PC-3 (cell line): ENCODE measurements at regions not wholly inside any gene's neighbourhood (a gene's known extent, or its start where the extent isn't known, plus 50 kb on each side); places are given as distances from the start of the nearest gene placed in this dataset.
"Not testable (repeated sequence)": the region's sequence is repeated elsewhere in the genome, so short reads cannot be mapped to it uniquely, and the experiment has no call there.

Experiments used
- ATAC-seq: fragments of 200-7000 bp; cut with Tn5 transposase; 2 replicates; pipeline ENCODE4 v1.9.1; 2020; ENCODE audit warnings: mild to moderate bottlenecking, moderate library complexity
- BruUV-seq: library from RNA; stranded (reverse); fragments of 400-500 nt; replicated peaks from 2 replicates; lab custom pipeline; 2021; lab: Mats Ljungman, UMichigan
- CTCF ChIA-PET: fragments of 300-600 bp; sonication (Branson Sonifier 250); formaldehyde crosslinking; loops from one replicate; lab custom pipeline; 2022; ENCODE audit warnings: antibody characterized with exemption; lab: Charles Lee
- POLR2A ChIA-PET: fragments of 300-600 bp; sonication (Branson Sonifier 250); formaldehyde crosslinking; loops from one replicate; lab custom pipeline; 2022; ENCODE audit warnings: antibody characterized with exemption; ENCODE audit not compliant: unreplicated experiment; lab: Charles Lee
- DNase-seq: peaks from one replicate; pipeline ENCODE4 v3.0.0-alpha.2; 2015
- H2AFZ ChIP-seq: fragments of 300-600 bp; sonication (generic); 2 replicates; pipeline ENCODE4 v1.6.0; 2016; ENCODE audit warnings: antibody characterized with exemption, low read length
- H3F3A ChIP-seq: fragments of 300-600 bp; sonication (generic); one replicate; pipeline ENCODE4 v1.6.0; 2017; ENCODE audit warnings: antibody characterized with exemption, low read length, control low read depth, mild to moderate bottlenecking; ENCODE audit not compliant: unreplicated experiment
- H3K27ac ChIP-seq: fragments of 300-600 bp; sonication (generic); 2 replicates; pipeline ENCODE4 v1.5.1; 2016; ENCODE audit warnings: mild to moderate bottlenecking, low read length
- H3K27me3 ChIP-seq: fragments of 300-600 bp; sonication (generic); 2 replicates; pipeline ENCODE4 v1.6.1; 2016; ENCODE audit warnings: low read length, mixed read lengths
- H3K36me3 ChIP-seq: fragments of 300-600 bp; sonication (generic); 2 replicates; pipeline ENCODE4 v1.6.1; 2016; ENCODE audit warnings: low read depth, mixed run types, low read length, mixed read lengths
- H3K4me1 ChIP-seq: fragments of 300-600 bp; sonication (generic); 2 replicates; pipeline ENCODE4 v1.5.1; 2016; ENCODE audit warnings: low read length; ENCODE audit not compliant: insufficient read depth
- H3K4me2 ChIP-seq: fragments of 300-600 bp; sonication (generic); 2 replicates; pipeline ENCODE4 v1.6.0; 2016; ENCODE audit warnings: low read length
- H3K4me3 ChIP-seq: fragments of 300-600 bp; sonication (generic); 2 replicates; pipeline ENCODE4 v1.5.1; 2016; ENCODE audit warnings: mild to moderate bottlenecking, low read length, mixed read lengths
- H3K79me2 ChIP-seq: fragments of 300-600 bp; sonication (generic); 2 replicates; pipeline ENCODE4 v1.6.1; 2017; ENCODE audit warnings: low read length, mixed read lengths
- H3K9ac ChIP-seq: fragments of 300-600 bp; sonication (generic); 2 replicates; pipeline ENCODE4 v1.6.0; 2016; ENCODE audit warnings: mild to moderate bottlenecking, low read length
- H3K9me2 ChIP-seq: fragments of 300-600 bp; sonication (generic); replicated peaks from 2 replicates; pipeline ENCODE4 v1.6.1; 2016; ENCODE audit warnings: mixed run types, low read length, mixed read lengths
- H3K9me3 ChIP-seq: fragments of 300-600 bp; sonication (generic); 2 replicates; pipeline ENCODE4 v1.6.1; 2016; ENCODE audit warnings: low read length, mixed read lengths
- H4K20me1 ChIP-seq: fragments of 300-600 bp; sonication (generic); 2 replicates; pipeline ENCODE4 v1.6.1; 2016; ENCODE audit warnings: low read length, mixed read lengths
- EZH2 ChIP-seq: fragments of 300-600 bp; sonication (generic); IDR thresholded peaks from one replicate; pipeline ENCODE4 v1.6.1; 2017; ENCODE audit warnings: antibody characterized with exemption, mild to moderate bottlenecking, low read length; ENCODE audit not compliant: unreplicated experiment
- EZH2phosphoT487 ChIP-seq: fragments of 300-600 bp; sonication (generic); IDR thresholded peaks from 2 replicates; pipeline ENCODE4 v1.6.1; 2018; ENCODE audit warnings: mild to moderate bottlenecking, antibody characterized with exemption, low read length, borderline replicate concordance
- intact Hi-C: fragments of 100-400 bp; cut with micrococcal nuclease; formaldehyde crosslinking; loops from 2 replicates; pipeline ENCODE4 v1.9.0; 2023
- TF ChIP-seq, protein P1 (sequence below): fragments of 300-600 bp; sonication (generic); conservative IDR thresholded peaks from 2 replicates; pipeline ENCODE4 v1.5.1; 2017; ENCODE audit warnings: antibody characterized with exemption, low read depth, mild to moderate bottlenecking, low read length

DNA sequence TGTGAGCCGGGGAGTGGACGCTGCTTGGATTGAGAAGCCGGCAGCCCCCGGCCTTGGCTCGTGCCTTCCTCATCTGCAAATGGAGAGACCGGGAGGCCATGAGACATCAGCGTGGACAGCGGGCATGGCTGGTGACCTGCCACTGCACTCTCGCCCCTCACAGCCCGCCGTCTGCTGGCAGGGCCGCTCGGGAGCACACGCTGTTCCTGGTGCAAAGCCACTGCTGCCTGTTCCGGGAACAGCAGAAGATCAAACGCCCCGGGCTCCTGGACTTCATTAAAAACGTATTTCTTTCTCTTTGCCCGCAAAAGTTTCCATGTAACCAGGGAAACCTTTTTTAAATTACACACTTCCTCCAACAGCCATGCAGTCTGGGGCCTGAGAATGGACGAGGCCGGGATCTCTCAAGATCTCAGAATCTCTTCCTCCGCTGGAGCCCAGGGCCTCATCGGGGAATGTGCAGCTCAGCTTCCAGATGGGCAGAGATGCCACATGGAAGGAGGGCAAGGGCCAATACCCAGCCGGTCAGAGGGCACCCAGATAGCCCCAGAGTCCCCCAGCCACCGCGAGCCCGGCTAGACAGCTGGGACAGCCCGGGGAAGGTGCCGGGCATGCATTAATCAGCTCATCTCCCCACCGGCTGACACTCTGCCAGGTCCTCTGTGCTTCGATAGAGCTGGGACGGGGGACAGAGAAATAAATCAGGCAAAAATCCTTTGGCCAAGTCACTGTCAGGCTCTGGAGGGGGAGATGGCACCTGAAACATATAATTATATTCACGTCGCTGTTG is 62.8 kb upstream of the PRR5 start:
- H3K4me3 ChIP-seq: no peak overlapping the region
- CTCF ChIA-PET: no interaction called here
- intact Hi-C loops: no loop called here
- H3K27ac ChIP-seq: no peak overlapping the region
- H3K4me2 ChIP-seq: no peak overlapping the region
- H3K27me3 ChIP-seq: no peaks in the 10 kb centered on the region
- H3K4me1 ChIP-seq: no peaks in the 10 kb centered on the region
- no peaks in the 10 kb centered on the region for H3K9me3 ChIP-seq
- TF ChIP-seq EZH2phosphoT487 (no peak), EZH2 (no peak)
- TF ChIP-seq, protein P1, sequence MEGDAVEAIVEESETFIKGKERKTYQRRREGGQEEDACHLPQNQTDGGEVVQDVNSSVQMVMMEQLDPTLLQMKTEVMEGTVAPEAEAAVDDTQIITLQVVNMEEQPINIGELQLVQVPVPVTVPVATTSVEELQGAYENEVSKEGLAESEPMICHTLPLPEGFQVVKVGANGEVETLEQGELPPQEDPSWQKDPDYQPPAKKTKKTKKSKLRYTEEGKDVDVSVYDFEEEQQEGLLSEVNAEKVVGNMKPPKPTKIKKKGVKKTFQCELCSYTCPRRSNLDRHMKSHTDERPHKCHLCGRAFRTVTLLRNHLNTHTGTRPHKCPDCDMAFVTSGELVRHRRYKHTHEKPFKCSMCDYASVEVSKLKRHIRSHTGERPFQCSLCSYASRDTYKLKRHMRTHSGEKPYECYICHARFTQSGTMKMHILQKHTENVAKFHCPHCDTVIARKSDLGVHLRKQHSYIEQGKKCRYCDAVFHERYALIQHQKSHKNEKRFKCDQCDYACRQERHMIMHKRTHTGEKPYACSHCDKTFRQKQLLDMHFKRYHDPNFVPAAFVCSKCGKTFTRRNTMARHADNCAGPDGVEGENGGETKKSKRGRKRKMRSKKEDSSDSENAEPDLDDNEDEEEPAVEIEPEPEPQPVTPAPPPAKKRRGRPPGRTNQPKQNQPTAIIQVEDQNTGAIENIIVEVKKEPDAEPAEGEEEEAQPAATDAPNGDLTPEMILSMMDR: no peak
- H3K79me2 ChIP-seq: no peaks in the 10 kb centered on the region
- no peaks in the 10 kb centered on the region for H3K36me3 ChIP-seq
- no peaks in the 10 kb centered on the region for H4K20me1 ChIP-seq
- POLR2A ChIA-PET: no interaction called here
- ATAC-seq: no peak
- BruUV-seq: no TSS peak
- DNase-seq: no peak
- H3F3A ChIP-seq: no peaks in the 10 kb centered on the region
- H3K9me2 ChIP-seq: no peaks in the 10 kb centered on the region
- no peak overlapping the region for H2AFZ ChIP-seq
- no peak overlapping the region for H3K9ac ChIP-seq

- H4K20me1 ChIP-seq, intact Hi-C loops, H3K4me2 ChIP-seq, H3K4me3 ChIP-seq, H3F3A ChIP-seq, H3K36me3 ChIP-seq, ATAC-seq, H3K27me3 ChIP-seq, CTCF ChIA-PET, H3K9ac ChIP-seq, H3K27ac ChIP-seq, H3K9me3 ChIP-seq, H3K79me2 ChIP-seq, H3K4me1 ChIP-seq, H2AFZ ChIP-seq, BruUV-seq, DNase-seq, POLR2A ChIA-PET, H3K9me2 ChIP-seq: not testable (repeated sequence)
Measured at GRCh38 chr22:44636502-44637206, 65.3 kb upstream of the PRR5 start.

DNA sequence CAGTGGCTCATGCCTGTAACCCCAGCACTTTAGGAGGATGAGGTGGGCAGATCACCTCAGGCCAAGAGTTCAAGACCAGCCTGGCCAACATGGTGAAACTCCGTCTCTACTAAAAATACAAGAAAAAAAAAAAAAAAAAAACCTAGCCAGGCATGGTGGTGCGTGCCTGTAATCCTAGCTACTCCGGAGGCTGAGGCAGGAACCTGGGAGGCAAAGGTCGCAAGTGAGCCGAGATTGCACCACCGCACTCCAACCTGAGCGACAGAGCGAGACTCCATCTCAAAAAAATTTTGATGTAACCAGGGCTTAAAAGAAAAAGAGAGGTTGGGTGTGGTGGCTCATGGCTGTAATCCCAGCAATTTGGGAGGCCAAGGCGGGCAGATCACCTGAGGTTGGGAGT is 66.4 kb upstream of the PRR5 start:
- H3K9me2 ChIP-seq, H3K9ac ChIP-seq, H3K4me3 ChIP-seq, H3K4me2 ChIP-seq, CTCF ChIA-PET, DNase-seq, BruUV-seq, H3K4me1 ChIP-seq, H3K27ac ChIP-seq, intact Hi-C loops, H2AFZ ChIP-seq, H3K36me3 ChIP-seq, H3K79me2 ChIP-seq, H3K9me3 ChIP-seq, H3K27me3 ChIP-seq, H3F3A ChIP-seq, ATAC-seq, POLR2A ChIA-PET, H4K20me1 ChIP-seq: not testable (repeated sequence)
